H1 (cell line): ENCODE measurements at regions not wholly inside any gene's neighbourhood (a gene's known extent, or its start where the extent isn't known, plus 50 kb on each side); places are given as distances from the start of the nearest gene placed in this dataset.

Experiments
- CTCF ChIA-PET: fragments of 300-600 bp; sonication (Branson Sonifier 250); formaldehyde crosslinking; loops from one replicate; lab custom pipeline; 2021; ENCODE audit not compliant: partially characterized antibody; lab: Charles Lee
- POLR2A ChIA-PET: fragments of 300-600 bp; sonication (Branson Sonifier 250); formaldehyde crosslinking; loops from one replicate; lab custom pipeline; 2021; ENCODE audit warnings: inconsistent platforms; ENCODE audit not compliant: partially characterized antibody; lab: Charles Lee
- DNase-seq, 2 experiments: peaks; one replicate each; pipeline versions ENCODE4 v3.0.0 to v3.0.0-alpha.2; 2010 to 2022; ENCODE audit warnings: low spot score in 2 of 2, low read depth in 1 of 2, mixed read lengths in 1 of 2
- FAIRE-seq: peaks from 2 replicates; lab custom pipeline; 2011; peaks lifted over from hg19 to GRCh38; lab: Jason Lieb, UNC
- H2AFZ ChIP-seq: 2 replicates; pipeline ENCODE4 v1.8.1; 2012; ENCODE audit warnings: low read length, inconsistent platforms
- H2AK5ac ChIP-seq: 2 replicates; pipeline ENCODE4 v1.6.1; 2013; ENCODE audit warnings: low read depth, low read length
- H2BK120ac ChIP-seq: replicated peaks from 2 replicates; pipeline ENCODE3; 2013; ENCODE audit warnings: low read depth, low read length, inconsistent platforms
- H2BK12ac ChIP-seq: 2 replicates; pipeline ENCODE4 v1.6.1; 2013; ENCODE audit warnings: low read depth, low read length
- H2BK15ac ChIP-seq: 2 replicates; pipeline ENCODE4 v1.6.1; 2013; ENCODE audit warnings: low read length
- H2BK20ac ChIP-seq: 2 replicates; pipeline ENCODE4 v1.6.1; 2013; ENCODE audit warnings: low read length
- H2BK5ac ChIP-seq: 2 replicates; pipeline ENCODE4 v1.6.1; 2013; ENCODE audit warnings: low read depth, low read length
- H3K14ac ChIP-seq: 2 replicates; pipeline ENCODE4 v1.6.1; 2013; ENCODE audit warnings: inconsistent platforms; ENCODE audit not compliant: insufficient read length
- H3K18ac ChIP-seq: 2 replicates; pipeline ENCODE4 v1.6.1; 2013; ENCODE audit warnings: low read length; ENCODE audit errors: extremely low read depth
- H3K23ac ChIP-seq: 2 replicates; pipeline ENCODE4 v1.6.1; 2013; ENCODE audit warnings: inconsistent platforms; ENCODE audit not compliant: insufficient read length
- H3K23me2 ChIP-seq: 2 replicates; pipeline ENCODE4 v1.6.1; 2013; ENCODE audit warnings: low read depth, low read length
- H3K27ac ChIP-seq: 2 replicates; pipeline ENCODE4 v1.6.1; 2011; ENCODE audit warnings: low read depth, low read length, inconsistent platforms
- H3K27me3 ChIP-seq, 4 experiments: replicated peaks in 1 of 4; 1 replicate in 1 of 4; 2 replicates in 3 of 4; pipeline versions ENCODE4 v1.6.1 to v1.8.1; 2011 to 2013; ENCODE audit warnings: low read length in 3 of 4, mild to moderate bottlenecking in 3 of 4, inconsistent platforms in 2 of 4, mixed read lengths in 2 of 4, moderate library complexity in 1 of 4; ENCODE audit not compliant: control insufficient read depth in 3 of 4, insufficient read depth in 3 of 4; ENCODE audit errors: extremely low read depth in 1 of 4
- H3K36me3 ChIP-seq, 4 experiments: 2 replicates each; pipeline versions ENCODE4 v1.6.1 to v1.8.1; 2011 to 2013; ENCODE audit warnings: mild to moderate bottlenecking in 4 of 4, low read length in 3 of 4, moderate library complexity in 2 of 4, control low read depth in 1 of 4, inconsistent platforms in 1 of 4; ENCODE audit not compliant: insufficient read depth in 4 of 4, control insufficient read depth in 2 of 4
- H3K4ac ChIP-seq: replicated peaks from 2 replicates; pipeline ENCODE3; 2013; ENCODE audit warnings: low read length, low read depth, mixed read lengths, inconsistent platforms; ENCODE audit not compliant: insufficient read length
- H3K4me1 ChIP-seq, 4 experiments: replicated peaks in 1 of 4; 1 replicate in 1 of 4; 2 replicates in 3 of 4; pipeline versions ENCODE4 v1.6.1 to v1.8.1; 2011 to 2013; ENCODE audit warnings: low read length in 3 of 4, inconsistent platforms in 2 of 4, mixed read lengths in 1 of 4; ENCODE audit not compliant: insufficient read depth in 4 of 4, control insufficient read depth in 3 of 4
- H3K4me2 ChIP-seq, 2 experiments: 2 replicates each; pipeline versions ENCODE4 v1.6.1 to v1.8.1; 2011 to 2013; ENCODE audit warnings: low read depth in 2 of 2, low read length in 2 of 2, control low read depth in 1 of 2, inconsistent platforms in 1 of 2, mild to moderate bottlenecking in 1 of 2; ENCODE audit not compliant: insufficient read depth in 1 of 2
- H3K4me3 ChIP-seq, 4 experiments: fragments of 200-600, 300-600 bp in 1 of 4; sonication (generic), shearing (Covaris generic), sonication (Bioruptor Twin) in 1 of 4; 2 replicates each; pipeline versions ENCODE4 v1.5.1 to v1.8.1; 2011 to 2016; ENCODE audit warnings: low read length in 4 of 4, low read depth in 3 of 4, control low read depth in 2 of 4, inconsistent platforms in 2 of 4, mild to moderate bottlenecking in 2 of 4, mixed read lengths in 1 of 4, moderate library complexity in 1 of 4; ENCODE audit not compliant: insufficient read depth in 2 of 4; ENCODE audit errors: extremely low read depth in 1 of 4
- H3K56ac ChIP-seq: replicated peaks from 2 replicates; pipeline ENCODE3; 2013; ENCODE audit warnings: low read depth, mild to moderate bottlenecking, mixed read lengths, low read length, inconsistent platforms; ENCODE audit not compliant: insufficient read length
- H3K79me1 ChIP-seq: 2 replicates; pipeline ENCODE4 v1.6.1; 2013; ENCODE audit warnings: low read depth, low read length, control low read depth
- H3K79me2 ChIP-seq, 2 experiments: 2 replicates each; pipeline versions ENCODE4 v1.6.1 to v1.8.1; 2012 to 2013; ENCODE audit warnings: low read length in 2 of 2, mild to moderate bottlenecking in 2 of 2, inconsistent platforms in 1 of 2; ENCODE audit not compliant: insufficient read depth in 2 of 2, control insufficient read depth in 1 of 2
- H3K9ac ChIP-seq, 4 experiments: replicated peaks in 1 of 4; 1 replicate in 1 of 4; 2 replicates in 3 of 4; pipeline versions ENCODE4 v1.6.1 to v1.8.1; 2011 to 2013; ENCODE audit warnings: low read depth in 3 of 4, low read length in 3 of 4, control low read depth in 2 of 4, mild to moderate bottlenecking in 2 of 4, moderate library complexity in 2 of 4, inconsistent platforms in 1 of 4; ENCODE audit errors: extremely low read depth in 1 of 4
- H3K9me3 ChIP-seq, 2 experiments: 2 replicates each; pipeline versions ENCODE4 v1.6.1 to v1.8.1; 2012 to 2013; ENCODE audit warnings: mild to moderate bottlenecking in 2 of 2, moderate library complexity in 2 of 2, control low read depth in 1 of 2, inconsistent platforms in 1 of 2, low read depth in 1 of 2, low read length in 1 of 2, mixed read lengths in 1 of 2; ENCODE audit not compliant: insufficient read depth in 2 of 2
- H4K20me1 ChIP-seq, 2 experiments: replicated peaks in 1 of 2; 2 replicates each; pipeline versions ENCODE3 to v1.8.1; 2011 to 2013; ENCODE audit warnings: inconsistent platforms in 2 of 2, low read length in 2 of 2, mild to moderate bottlenecking in 1 of 2; ENCODE audit not compliant: insufficient read depth in 2 of 2, control insufficient read depth in 1 of 2
- H4K5ac ChIP-seq: 2 replicates; pipeline ENCODE4 v1.6.1; 2013; ENCODE audit warnings: low read length, low read depth, mixed read lengths, inconsistent platforms; ENCODE audit not compliant: insufficient read length
- H4K8ac ChIP-seq: 2 replicates; pipeline ENCODE4 v1.8.0; 2013; ENCODE audit warnings: mild to moderate bottlenecking, moderate library complexity, low read length, inconsistent platforms; ENCODE audit not compliant: insufficient read depth; ENCODE audit errors: extremely low read depth
- H4K91ac ChIP-seq: replicated peaks from 2 replicates; pipeline ENCODE3; 2013; ENCODE audit warnings: low read length, mixed read lengths, inconsistent platforms; ENCODE audit not compliant: insufficient read length
- BRCA1 ChIP-seq: IDR thresholded peaks from 2 replicates; pipeline ENCODE4 v1.6.1; 2012; ENCODE audit warnings: low read depth, low read length, improper control_type of control experiment
- CHD1 ChIP-seq: IDR thresholded peaks from 2 replicates; pipeline ENCODE4 v1.6.1; 2012; ENCODE audit warnings: low read depth, low read length, improper control_type of control experiment
- CTBP2 ChIP-seq: IDR thresholded peaks from 2 replicates; pipeline ENCODE4 v1.7.0; 2011; ENCODE audit warnings: borderline replicate concordance, mild to moderate bottlenecking, moderate library complexity, mixed read lengths, low read length; ENCODE audit not compliant: insufficient read depth, insufficient read length
- KDM1A ChIP-seq: fragments of 200-600, 300-600 bp; sonication (generic); IDR thresholded peaks from 2 replicates; pipeline ENCODE4 v1.7.1; 2016; ENCODE audit warnings: mild to moderate bottlenecking, low read length, borderline replicate concordance
- MAFK ChIP-seq: IDR thresholded peaks from 2 replicates; pipeline ENCODE4 v1.6.1; 2012; ENCODE audit warnings: low read depth, mild to moderate bottlenecking, improper control_type of control experiment, low read length
- MAX ChIP-seq: IDR thresholded peaks from 2 replicates; pipeline ENCODE4 v1.6.1; 2012; ENCODE audit warnings: inconsistent platforms
- POLR2A ChIP-seq, 2 experiments: IDR thresholded peaks; 1 replicate in 1 of 2; 2 replicates in 1 of 2; pipeline ENCODE4 v1.6.1; 2011; ENCODE audit warnings: low read depth in 2 of 2, low read length in 2 of 2, mild to moderate bottlenecking in 2 of 2; ENCODE audit errors: control extremely low read depth in 1 of 2
- POU5F1 ChIP-seq: IDR thresholded peaks from 2 replicates; pipeline ENCODE4 v1.6.1; 2011; ENCODE audit warnings: low read depth, mild to moderate bottlenecking, low read length, moderate library complexity
- RXRA ChIP-seq: IDR thresholded peaks from 2 replicates; pipeline ENCODE4 v1.6.1; 2011; ENCODE audit warnings: low read depth, mild to moderate bottlenecking, low read length, moderate library complexity; ENCODE audit not compliant: insufficient read depth
- SIRT6 ChIP-seq: IDR thresholded peaks from one replicate; pipeline ENCODE4 v1.7.1; 2012; ENCODE audit warnings: low read length, inconsistent platforms
- SIX5 ChIP-seq: IDR thresholded peaks from 2 replicates; pipeline ENCODE4 v1.6.1; 2011; ENCODE audit warnings: mild to moderate bottlenecking, low read depth, low read length
- TAF7 ChIP-seq: optimal IDR thresholded peaks from 2 replicates; pipeline ENCODE3; 2011; ENCODE audit warnings: low read depth, mild to moderate bottlenecking, inconsistent platforms, low read length, moderate library complexity, borderline replicate concordance
- TBP ChIP-seq: IDR thresholded peaks from 2 replicates; pipeline ENCODE4 v1.6.1; 2011; ENCODE audit warnings: low read depth, low read length, improper control_type of control experiment
- USF2 ChIP-seq: IDR thresholded peaks from 2 replicates; pipeline ENCODE4 v1.6.1; 2011; ENCODE audit warnings: low read length, improper control_type of control experiment
- WGBS, 2 experiments: shearing (Covaris generic) in 1 of 2; methylation state at CpG; one replicate each; pipeline versions ENCODE4 v1.1.6 to v1.1.7; 2013 to 2015; ENCODE audit warnings: low lambda C conversion rate in 2 of 2, mixed read lengths in 2 of 2, inconsistent platforms in 1 of 2, low coverage in 1 of 2, missing lambda C conversion rate in 1 of 2; ENCODE audit not compliant: insufficient replicate concordance in 2 of 2, insufficient coverage in 1 of 2, insufficient read length in 1 of 2; ENCODE audit errors: extremely low coverage in 1 of 2, missing lambda C conversion rate in 1 of 2; 5-methylcytosine and 5-hydroxymethylcytosine counted together

GRCh38 chr6:961407-961960, 268.5 kb upstream of the EXOC2 start:
- FAIRE-seq: no peak
- H3K14ac ChIP-seq: no peak overlapping the region

More at GRCh38 chr6:961407-961960, 268.5 kb upstream of the EXOC2 start:
- WGBS, 2 experiments: 86% methylated on average over 9 of the region's 10 CpGs; no CpG with 5 or more reads in 1 of the 2 experiments
- no peaks in the 10 kb centered on the region for H3K27me3 ChIP-seq
- H3K4me3 ChIP-seq: no peak overlapping the region
- 0 out of 2 replicates have a peak overlapping the region, but pooled peaks have one; percentile 19 for H4K8ac ChIP-seq
- no peak overlapping the region for H2AK5ac ChIP-seq
- H3K23me2 ChIP-seq: no peaks in the 10 kb centered on the region
- H3K4me2 ChIP-seq: no peak overlapping the region
- DNase-seq: no peak
- no peak overlapping the region for H3K27ac ChIP-seq
- no peak overlapping the region for H3K9ac ChIP-seq
- no peaks in the 10 kb centered on the region for H3K36me3 ChIP-seq
- no peak overlapping the region for H3K4ac ChIP-seq
- TF ChIP-seq MAFK (no peak), MAX (no peak), RXRA (no peak), CHD1 (no peak), BRCA1 (no peak), POU5F1 (no peak), USF2 (no peak), TBP (no peak), CTBP2 (no peak), KDM1A (no peak), TAF7 (no peak), SIX5 (no peak), SIRT6 (no peak), POLR2A (IDR thresholded peaks at IDR 0.05; ENCODE audit: control extremely low read depth in 1 of 2, low read depth in 2 of 2, low read length in 2 of 2) (no peak)
- H2BK12ac ChIP-seq: no peak overlapping the region
- no peaks in the 10 kb centered on the region for H3K79me2 ChIP-seq
- no peak overlapping the region for H2BK120ac ChIP-seq
- no peak overlapping the region for H3K18ac ChIP-seq
- no peaks in the 10 kb centered on the region for H3K9me3 ChIP-seq
- H2AFZ ChIP-seq: 0 out of 2 replicates have a peak overlapping the region, but pooled peaks have one; percentile 59
- ChIA-PET POLR2A (no interaction called here), CTCF (interaction anchor here (0.6 to 0.7 kb wide), 2 partner anchors 17 to 144 kb away, joined by 3 read pairs; no protein-coding TSS in a partner anchor)
- H4K5ac ChIP-seq: no peak overlapping the region
- H3K56ac ChIP-seq: no peak overlapping the region
- no peak overlapping the region for H2BK20ac ChIP-seq
- peaks cover 0 to 3% (median 0%) of the 10 kb centered on the region in 4 experiments; a peak in 2 of 7 replicates for H3K4me1 ChIP-seq
- H2BK5ac ChIP-seq: no peak overlapping the region
- no peak overlapping the region for H2BK15ac ChIP-seq
- no peak overlapping the region for H3K23ac ChIP-seq
- H4K91ac ChIP-seq: no peak overlapping the region
- H3K79me1 ChIP-seq: no peaks in the 10 kb centered on the region
- no peaks in the 10 kb centered on the region for H4K20me1 ChIP-seq
